ENCODE measurements at regions not wholly inside any gene's neighbourhood (a gene's known extent, or its start where the extent isn't known, plus 50 kb on each side); places are given as distances from the start of the nearest gene placed in this dataset.

GRCh38 chr1:238826891-238827290 is 559.5 kb upstream of the CHRM3 start:
- no peaks in the 10 kb centered on the region for H3K9me1 ChIP-seq (replicated peaks; ENCODE audit: control insufficient read depth, extremely low read depth, insufficient read depth, low read length)
- CTCF ChIA-PET = no interaction called here
- no peak overlapping the region for H3K27ac ChIP-seq (ENCODE audit: insufficient read depth, low read depth, low read length)
- H3K4me3 ChIP-seq (replicated peaks in 1 of 3; ENCODE audit: insufficient read depth in 1 of 3, low read depth in 1 of 3, low read length in 3 of 3) = no peak overlapping the region
- intact Hi-C loops (cut with micrococcal nuclease) = no loop called here
- TF ChIP-seq CTCF (IDR thresholded peaks at IDR 0.05; ENCODE audit: extremely low read depth in 1 of 2, insufficient read depth in 1 of 2, low read depth in 1 of 2, low read length in 2 of 2) (no peak), EZH2 (IDR thresholded peaks at IDR 0.05; ENCODE audit: borderline replicate concordance, low read depth, low read length, severe bottlenecking) (no peak), MAX (IDR thresholded peaks at IDR 0.05; ENCODE audit: insufficient read depth, insufficient read length) (no peak), GATA2 (IDR thresholded peaks at IDR 0.05; ENCODE audit: insufficient read depth, insufficient read length, low read depth, low read length) (no peak), JUN (IDR thresholded peaks at IDR 0.05; ENCODE audit: borderline replicate concordance, insufficient read depth, insufficient read length, low read depth) (no peak), FOS (IDR thresholded peaks at IDR 0.05; ENCODE audit: borderline replicate concordance, insufficient read depth, low read length) (no peak), MYC (IDR thresholded peaks at IDR 0.05; ENCODE audit: low read depth, low read length) (no peak), POLR2A (IDR thresholded peaks at IDR 0.05; ENCODE audit: low read depth, low read length) (no peak), POLR2AphosphoS5 (IDR thresholded peaks at IDR 0.05; ENCODE audit: insufficient read depth, low read depth, low read length) (no peak)
- DNase-seq (ENCODE audit: low read depth, low spot score) = no peak
- H2AFZ ChIP-seq (ENCODE audit: low read depth, low read length) = no peak overlapping the region
- no peaks in the 10 kb centered on the region for H3K79me2 ChIP-seq (ENCODE audit: control insufficient read depth, insufficient read depth, low read length)
- H4K20me1 ChIP-seq (replicated peaks; ENCODE audit: control insufficient read depth, extremely low read depth, insufficient read depth, low read length) = no peaks in the 10 kb centered on the region
- no TSS peak for BruUV-seq (replicated peaks)
- H3K27me3 ChIP-seq (ENCODE audit: control insufficient read depth in 2 of 2, insufficient read depth in 2 of 2, low read length in 2 of 2) = no peaks in the 10 kb centered on the region
- dilution Hi-C loops (cut with MboI; ENCODE audit: extremely low pct_ligation_motif_present, low sequenced_read_pairs) = no loop called here
- no peaks in the 10 kb centered on the region for H3K4me1 ChIP-seq (ENCODE audit: control insufficient read depth, extremely low read depth, insufficient read depth, low read length)
- no peaks in the 10 kb centered on the region for H3K36me3 ChIP-seq (ENCODE audit: control insufficient read depth in 2 of 2, extremely low read depth in 1 of 2, insufficient read depth in 2 of 2, low read length in 2 of 2)
- no peak overlapping the region for H3K9ac ChIP-seq (replicated peaks; ENCODE audit: extremely low read depth, insufficient read depth, low read length)
- no peak for FAIRE-seq
- POLR2A ChIA-PET = no interaction called here
- H3K9me3 ChIP-seq (replicated peaks; ENCODE audit: control insufficient read depth, insufficient read depth, low read length) = no peaks in the 10 kb centered on the region
- no peak overlapping the region for H3K4me2 ChIP-seq (ENCODE audit: insufficient read depth, low read length)

Measured in endothelial cell of umbilical vein (primary cell).